GM12875 (cell line): ENCODE measurements at regions not wholly inside any gene's neighbourhood (a gene's known extent, or its start where the extent isn't known, plus 50 kb on each side); places are given as distances from the start of the nearest gene placed in this dataset.

Experiments used
- H3K4me3 ChIP-seq: one replicate; pipeline ENCODE4 v1.5.1; 2011; ENCODE audit warnings: low read depth, low read length, control low read depth
- TF ChIP-seq, protein P1 (sequence below): IDR thresholded peaks from 2 replicates; pipeline ENCODE4 v1.5.1; 2011; ENCODE audit warnings: low read depth, mild to moderate bottlenecking, control low read depth, inconsistent platforms, low read length, moderate library complexity, borderline replicate concordance; ENCODE audit not compliant: insufficient read depth

DNA sequence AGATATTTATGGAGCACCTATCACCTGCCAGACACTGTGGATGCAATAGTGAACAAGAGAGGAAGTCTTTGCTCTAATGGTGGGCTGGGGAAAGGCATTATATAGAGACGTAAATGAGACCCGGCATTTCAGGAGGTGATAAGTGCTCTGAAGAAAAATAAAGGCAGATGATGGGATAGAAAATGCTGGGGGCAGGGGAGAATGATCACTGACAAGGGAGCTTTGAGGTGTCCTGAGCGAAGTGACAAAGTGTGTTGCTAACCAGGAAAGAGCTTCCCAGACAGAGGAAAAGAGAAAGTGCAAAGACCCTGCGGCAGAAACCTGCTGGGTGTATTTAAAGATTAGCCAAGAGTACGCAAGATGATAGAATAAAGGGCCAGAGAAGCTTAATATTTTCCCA lies 1096.1 kb downstream of the BCL11B start:
- H3K4me3 ChIP-seq = no peak overlapping the region
- TF ChIP-seq, protein P1, sequence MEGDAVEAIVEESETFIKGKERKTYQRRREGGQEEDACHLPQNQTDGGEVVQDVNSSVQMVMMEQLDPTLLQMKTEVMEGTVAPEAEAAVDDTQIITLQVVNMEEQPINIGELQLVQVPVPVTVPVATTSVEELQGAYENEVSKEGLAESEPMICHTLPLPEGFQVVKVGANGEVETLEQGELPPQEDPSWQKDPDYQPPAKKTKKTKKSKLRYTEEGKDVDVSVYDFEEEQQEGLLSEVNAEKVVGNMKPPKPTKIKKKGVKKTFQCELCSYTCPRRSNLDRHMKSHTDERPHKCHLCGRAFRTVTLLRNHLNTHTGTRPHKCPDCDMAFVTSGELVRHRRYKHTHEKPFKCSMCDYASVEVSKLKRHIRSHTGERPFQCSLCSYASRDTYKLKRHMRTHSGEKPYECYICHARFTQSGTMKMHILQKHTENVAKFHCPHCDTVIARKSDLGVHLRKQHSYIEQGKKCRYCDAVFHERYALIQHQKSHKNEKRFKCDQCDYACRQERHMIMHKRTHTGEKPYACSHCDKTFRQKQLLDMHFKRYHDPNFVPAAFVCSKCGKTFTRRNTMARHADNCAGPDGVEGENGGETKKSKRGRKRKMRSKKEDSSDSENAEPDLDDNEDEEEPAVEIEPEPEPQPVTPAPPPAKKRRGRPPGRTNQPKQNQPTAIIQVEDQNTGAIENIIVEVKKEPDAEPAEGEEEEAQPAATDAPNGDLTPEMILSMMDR = no peak

DNA sequence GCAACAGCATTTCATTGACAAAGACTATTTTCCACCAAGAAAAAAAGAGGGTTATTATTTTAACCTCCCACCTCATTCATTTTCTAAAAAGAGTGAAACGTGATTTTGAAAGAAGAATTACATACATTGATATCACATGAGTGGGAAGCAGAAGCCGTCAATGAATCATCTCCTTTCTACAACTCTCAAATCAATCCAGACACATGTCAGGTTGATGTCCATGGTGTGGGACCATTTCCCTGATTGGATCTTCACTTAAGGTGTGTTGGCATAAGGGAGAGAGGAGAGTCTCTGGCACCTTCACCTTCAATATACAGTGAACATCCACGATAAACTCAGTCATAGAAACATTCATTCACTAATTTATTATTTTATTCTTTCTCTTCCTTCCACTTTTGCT lies 1095.1 kb downstream of the BCL11B start:
- TF ChIP-seq, protein P1 = no peak
- H3K4me3 ChIP-seq = no peak overlapping the region

DNA sequence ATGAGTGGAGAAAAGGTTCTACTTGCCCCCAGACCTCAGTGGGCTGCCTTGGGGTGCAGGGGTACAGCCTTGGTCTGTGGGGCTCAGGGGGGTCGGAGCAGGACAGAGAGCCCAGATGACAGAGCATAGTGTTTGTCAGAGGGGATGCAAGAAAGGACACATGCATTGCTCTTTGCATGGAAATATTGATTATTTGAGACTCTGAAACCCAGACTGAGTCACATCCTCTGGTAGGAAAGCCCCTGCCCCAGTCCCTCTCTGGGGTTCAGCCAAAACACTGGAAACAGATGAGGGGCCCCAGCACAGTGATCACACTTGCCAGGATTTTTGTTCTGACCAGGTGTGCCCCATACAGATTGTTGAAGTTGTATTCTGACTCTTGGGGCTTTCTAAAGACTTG lies 1094.4 kb downstream of the BCL11B start:
- no peak overlapping the region for H3K4me3 ChIP-seq
- TF ChIP-seq, protein P1 = no peak

DNA sequence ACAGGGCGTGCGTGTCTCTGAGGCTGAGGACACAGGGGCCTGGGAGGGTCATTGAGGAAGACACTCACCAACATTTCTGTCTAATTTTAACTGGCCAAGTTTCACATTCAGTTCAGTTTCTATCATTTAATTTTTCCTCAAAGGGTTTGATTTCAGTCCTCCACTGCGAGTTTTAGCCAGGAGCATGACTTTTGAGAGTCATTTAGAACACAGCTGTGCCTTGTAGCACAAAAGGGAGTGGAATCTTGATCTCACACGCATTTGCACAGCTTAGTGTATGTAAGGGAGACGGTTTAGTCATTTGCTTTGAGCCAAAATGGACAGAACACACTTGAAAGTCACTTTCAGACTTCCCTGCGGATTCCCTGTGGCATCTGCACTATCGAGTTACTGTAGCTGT lies 1090.8 kb downstream of the BCL11B start:
- TF ChIP-seq, protein P1 = no peak

DNA sequence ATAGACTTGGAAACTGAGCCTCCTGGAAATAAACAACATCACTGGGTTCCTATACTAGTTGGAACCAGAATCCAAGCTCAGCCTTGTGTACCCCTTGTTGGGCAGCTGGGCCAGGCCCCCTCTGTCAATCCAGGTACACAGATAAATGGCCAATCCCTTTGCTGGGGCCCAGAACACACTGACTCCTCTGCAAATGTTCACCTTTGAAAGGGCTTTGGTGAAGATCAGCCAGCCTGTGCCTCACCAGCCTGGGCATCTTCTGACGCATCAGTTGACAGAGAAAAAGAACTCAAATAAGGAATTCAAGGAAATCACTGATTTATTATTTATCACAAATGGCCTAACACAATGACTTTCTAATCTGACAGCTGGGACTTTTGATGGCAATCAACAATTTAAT lies 1090.2 kb downstream of the BCL11B start:
- TF ChIP-seq, protein P1 = no peak
- H3K4me3 ChIP-seq = no peak overlapping the region

More for the DNA sequence above, 1090.8 kb downstream of the BCL11B start:
- H3K4me3 ChIP-seq = no peak overlapping the region

DNA sequence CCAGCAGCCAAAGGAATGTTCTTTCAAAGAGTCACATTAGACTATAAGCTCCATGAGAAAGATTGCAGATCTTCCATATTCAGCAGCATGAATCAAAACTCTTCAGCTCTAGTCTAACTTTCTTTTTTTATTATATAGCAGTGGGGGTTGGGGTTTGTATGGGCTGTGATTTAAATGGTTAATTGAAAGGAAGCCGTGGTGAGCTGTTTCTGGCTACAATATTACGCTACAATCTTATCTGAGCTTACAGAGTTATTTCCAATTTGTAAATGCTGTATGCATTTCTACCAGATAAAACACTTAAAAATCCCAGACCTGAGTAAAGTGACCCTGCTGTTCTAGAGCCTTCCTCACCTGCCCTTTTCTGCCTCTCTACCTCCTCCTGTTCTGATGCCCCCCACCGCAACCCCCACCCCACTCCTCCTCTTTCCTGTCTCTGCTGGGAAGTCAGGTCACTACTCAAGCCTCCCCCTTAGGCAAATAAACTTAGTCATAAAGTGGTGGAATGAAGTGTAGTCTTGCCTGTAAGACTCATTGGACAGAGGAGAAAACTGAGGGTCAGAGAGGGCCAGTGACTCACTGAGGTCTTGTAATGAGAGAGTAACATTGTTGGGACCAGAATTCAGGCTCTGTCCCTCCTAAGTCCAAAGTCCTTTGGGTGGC lies 1089.5 kb downstream of the BCL11B start:
- no peak overlapping the region for H3K4me3 ChIP-seq
- TF ChIP-seq, protein P1 = no peak

DNA sequence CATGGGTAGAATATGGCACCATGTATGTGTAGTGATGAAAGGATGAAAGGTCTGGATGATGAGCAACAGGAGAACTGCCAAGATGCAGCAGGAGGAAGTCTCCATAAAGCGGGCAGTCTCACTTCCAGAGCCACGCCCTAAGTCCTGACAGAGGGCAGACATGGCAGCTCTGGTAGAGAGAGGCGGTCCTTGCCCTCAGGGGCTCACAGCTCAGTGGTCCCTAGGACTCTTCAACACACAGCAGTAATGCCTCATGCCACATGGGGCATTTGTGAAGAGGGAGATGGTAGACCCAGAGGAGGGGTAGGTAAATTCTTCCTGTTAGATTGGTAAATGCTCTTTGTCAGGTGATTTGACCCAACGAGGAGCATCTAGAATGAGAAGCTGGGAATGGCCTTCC lies 1088.4 kb downstream of the BCL11B start:
- H3K4me3 ChIP-seq = no peak overlapping the region
- TF ChIP-seq, protein P1 = no peak
